ENCODE measurements at regions not wholly inside any gene's neighbourhood (a gene's known extent, or its start where the extent isn't known, plus 50 kb on each side); places are given as distances from the start of the nearest gene placed in this dataset.

GRCh38 chr14:45699471-45699870 lies 446.5 kb upstream of the MIS18BP1 start:
- TF ChIP-seq BHLHE40 (IDR thresholded peaks at IDR 0.05; ENCODE audit: borderline replicate concordance): no peak
- no peak for TF ChIP-seq FOXA1 (IDR thresholded peaks at IDR 0.05)
- TF ChIP-seq NFRKB (IDR thresholded peaks at IDR 0.05): no peak
- no peak for TF ChIP-seq SUZ12 (IDR thresholded peaks at IDR 0.05)
- TF ChIP-seq TARDBP (IDR thresholded peaks at IDR 0.05): no peak
- no peak for TF ChIP-seq CTBP1 (IDR thresholded peaks at IDR 0.05; ENCODE audit: borderline replicate concordance)
- TF ChIP-seq FOXK2 (IDR thresholded peaks at IDR 0.05): no peak
- TF ChIP-seq LEF1 (IDR thresholded peaks at IDR 0.05; ENCODE audit: borderline replicate concordance): no peak

Data from HEK293T (cell line).